Cardiac muscle cell (in vitro differentiated cells and primary cell): ENCODE measurements at regions not wholly inside any gene's neighbourhood (a gene's known extent, or its start where the extent isn't known, plus 50 kb on each side); places are given as distances from the start of the nearest gene placed in this dataset.

ENCODE experiments used
- DNase-seq, 2 donors: peaks; one replicate each; pipeline versions ENCODE4 v3.0.0 to v3.0.0-alpha.2; 2010 to 2017; ENCODE audit warnings: low read depth in 1 of 2, low spot score in 1 of 2
- H3K27ac ChIP-seq: fragments of 200-600 bp; sonication (generic); 2 replicates; pipeline ENCODE4 v1.5.1; 2016
- H3K27me3 ChIP-seq: fragments of 200-600 bp; sonication (generic); 2 replicates; pipeline ENCODE4 v1.6.0; 2016; ENCODE audit warnings: control low read depth
- H3K36me3 ChIP-seq: fragments of 200-600 bp; sonication (generic); 2 replicates; pipeline ENCODE4 v1.5.1; 2016; ENCODE audit warnings: control low read depth
- H3K4me1 ChIP-seq: fragments of 200-600 bp; sonication (generic); 2 replicates; pipeline ENCODE4 v1.8.1; 2017; ENCODE audit warnings: low read depth, mild to moderate bottlenecking, mixed run types
- H3K4me3 ChIP-seq: fragments of 200-600 bp; sonication (generic); 2 replicates; pipeline ENCODE4 v1.5.1; 2016; ENCODE audit warnings: mild to moderate bottlenecking
- H3K9me3 ChIP-seq: fragments of 200-600 bp; sonication (generic); 2 replicates; pipeline ENCODE4 v1.5.1; 2017; ENCODE audit warnings: low read depth, mild to moderate bottlenecking, control low read depth
- TF ChIP-seq, protein P1 (sequence below): IDR thresholded peaks from 2 replicates; pipeline ENCODE4 v1.5.1; 2012; ENCODE audit warnings: low read depth, mild to moderate bottlenecking, low read length

DNA sequence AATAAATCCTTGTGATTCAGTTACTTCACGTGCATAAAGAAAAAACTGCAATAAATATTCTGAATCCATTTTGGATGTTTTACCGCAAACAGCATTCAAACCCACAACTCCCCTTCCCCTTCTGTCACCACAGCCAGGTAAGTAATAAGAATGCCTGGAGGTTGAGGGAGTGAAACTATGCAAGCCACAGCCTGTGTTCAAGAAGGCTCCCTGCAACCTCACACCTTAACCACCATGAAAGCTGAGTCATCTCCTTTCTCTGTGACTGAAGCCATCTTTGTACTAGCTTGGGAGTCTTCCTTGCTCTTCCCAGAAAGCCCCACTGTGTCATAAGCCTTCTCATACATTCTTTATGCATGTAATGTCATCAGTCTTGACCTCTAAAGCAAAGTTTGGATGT, 297.0 kb upstream of the PUDP start:
- no peak overlapping the region for H3K27ac ChIP-seq
- TF ChIP-seq, protein P1, sequence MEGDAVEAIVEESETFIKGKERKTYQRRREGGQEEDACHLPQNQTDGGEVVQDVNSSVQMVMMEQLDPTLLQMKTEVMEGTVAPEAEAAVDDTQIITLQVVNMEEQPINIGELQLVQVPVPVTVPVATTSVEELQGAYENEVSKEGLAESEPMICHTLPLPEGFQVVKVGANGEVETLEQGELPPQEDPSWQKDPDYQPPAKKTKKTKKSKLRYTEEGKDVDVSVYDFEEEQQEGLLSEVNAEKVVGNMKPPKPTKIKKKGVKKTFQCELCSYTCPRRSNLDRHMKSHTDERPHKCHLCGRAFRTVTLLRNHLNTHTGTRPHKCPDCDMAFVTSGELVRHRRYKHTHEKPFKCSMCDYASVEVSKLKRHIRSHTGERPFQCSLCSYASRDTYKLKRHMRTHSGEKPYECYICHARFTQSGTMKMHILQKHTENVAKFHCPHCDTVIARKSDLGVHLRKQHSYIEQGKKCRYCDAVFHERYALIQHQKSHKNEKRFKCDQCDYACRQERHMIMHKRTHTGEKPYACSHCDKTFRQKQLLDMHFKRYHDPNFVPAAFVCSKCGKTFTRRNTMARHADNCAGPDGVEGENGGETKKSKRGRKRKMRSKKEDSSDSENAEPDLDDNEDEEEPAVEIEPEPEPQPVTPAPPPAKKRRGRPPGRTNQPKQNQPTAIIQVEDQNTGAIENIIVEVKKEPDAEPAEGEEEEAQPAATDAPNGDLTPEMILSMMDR, result no peak
- H3K27me3 ChIP-seq, result peaks cover 2% of the 10 kb centered on the region
- H3K9me3 ChIP-seq, result no peaks in the 10 kb centered on the region
- no peaks in the 10 kb centered on the region for H3K4me1 ChIP-seq
- no peak overlapping the region for H3K4me3 ChIP-seq
- no peaks in the 10 kb centered on the region for H3K36me3 ChIP-seq
- no peak for DNase-seq

DNA sequence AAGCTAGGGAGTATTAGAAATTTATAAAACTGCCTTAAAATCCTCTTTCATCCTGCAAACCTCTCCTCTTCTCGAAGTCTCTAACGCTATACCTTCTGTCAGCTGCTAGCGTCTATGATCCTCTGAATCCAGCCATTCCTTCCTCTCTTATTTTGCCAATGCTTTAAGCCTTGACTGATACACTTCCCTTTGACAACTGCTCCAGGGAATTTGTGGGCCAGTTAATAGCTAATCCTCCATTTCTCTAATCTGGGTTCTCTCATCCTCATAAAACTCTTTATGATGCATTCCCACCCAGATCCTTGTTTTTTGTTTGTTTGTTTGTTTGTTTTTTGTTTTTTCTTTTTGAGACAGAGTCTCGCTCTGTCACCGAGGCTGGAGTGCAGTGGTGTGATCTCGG, 293.6 kb upstream of the PUDP start:
- Histone ChIP-seq H3K27me3 (no peaks in the 10 kb centered on the region), H3K9me3 (no peaks in the 10 kb centered on the region), H3K4me3 (no peak overlapping the region), H3K27ac (no peak overlapping the region), H3K4me1 (no peaks in the 10 kb centered on the region), H3K36me3 (no peaks in the 10 kb centered on the region)
- TF ChIP-seq, protein P1, result no peak
- no peak for DNase-seq

DNA sequence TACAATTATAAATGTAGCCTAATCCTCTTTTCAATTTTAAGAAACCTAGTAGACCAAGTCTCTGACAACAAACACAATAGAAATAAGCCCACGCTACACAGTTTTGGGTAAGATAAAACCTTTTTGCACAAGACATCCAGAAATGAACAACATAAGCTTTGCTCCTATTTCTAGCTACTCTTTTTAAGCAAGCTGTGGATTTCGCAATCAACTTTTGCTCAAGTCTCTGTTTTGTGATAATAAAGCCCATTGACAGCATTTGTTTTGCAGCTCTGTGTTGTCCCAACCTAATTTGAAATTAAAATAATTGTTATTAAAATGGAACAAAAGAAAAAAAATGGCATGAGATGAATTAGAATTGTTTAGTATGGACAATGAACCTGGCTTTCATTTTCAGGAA, 287.9 kb upstream of the PUDP start:
- no peaks in the 10 kb centered on the region for H3K9me3 ChIP-seq
- TF ChIP-seq, protein P1, result no peak
- H3K36me3 ChIP-seq, result no peaks in the 10 kb centered on the region
- H3K4me3 ChIP-seq, result no peak overlapping the region
- no peaks in the 10 kb centered on the region for H3K4me1 ChIP-seq
- H3K27ac ChIP-seq, result no peak overlapping the region
- no peaks in the 10 kb centered on the region for H3K27me3 ChIP-seq
- DNase-seq, result no peak

GRCh38 chrX:7432901-7433300, 284.9 kb upstream of the PUDP start:
- Histone ChIP-seq H3K4me3 (no peak overlapping the region), H3K4me1 (no peaks in the 10 kb centered on the region), H3K9me3 (no peaks in the 10 kb centered on the region), H3K36me3 (no peaks in the 10 kb centered on the region), H3K27ac (no peak overlapping the region), H3K27me3 (no peaks in the 10 kb centered on the region)
- no peak for DNase-seq
- TF ChIP-seq, protein P1, result no peak

DNA sequence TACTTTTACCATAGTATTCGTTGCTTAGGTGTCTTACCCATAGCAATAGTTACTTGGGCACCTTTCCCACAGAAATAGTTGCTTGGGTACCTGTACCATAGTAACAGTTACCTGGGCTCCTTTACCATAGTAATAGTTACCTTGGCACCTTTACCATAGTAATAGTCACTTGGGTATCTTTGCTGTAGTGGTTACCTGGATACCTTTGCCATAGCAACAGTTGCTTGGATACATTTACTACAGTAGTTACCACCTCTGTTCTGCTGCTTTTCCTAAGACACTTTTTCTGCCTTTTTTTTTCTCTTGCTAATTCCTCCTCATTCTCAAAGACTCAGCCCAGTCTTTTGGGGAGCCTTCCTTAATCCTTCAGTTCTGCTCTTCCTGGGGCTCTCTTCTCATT, 272.8 kb upstream of the PUDP start:
- Histone ChIP-seq H3K27ac (no peak overlapping the region), H3K36me3 (no peaks in the 10 kb centered on the region), H3K9me3 (no peaks in the 10 kb centered on the region), H3K4me3 (no peak overlapping the region), H3K4me1 (no peaks in the 10 kb centered on the region), H3K27me3 (no peaks in the 10 kb centered on the region)
- DNase-seq, result no peak
- TF ChIP-seq, protein P1, result no peak

DNA sequence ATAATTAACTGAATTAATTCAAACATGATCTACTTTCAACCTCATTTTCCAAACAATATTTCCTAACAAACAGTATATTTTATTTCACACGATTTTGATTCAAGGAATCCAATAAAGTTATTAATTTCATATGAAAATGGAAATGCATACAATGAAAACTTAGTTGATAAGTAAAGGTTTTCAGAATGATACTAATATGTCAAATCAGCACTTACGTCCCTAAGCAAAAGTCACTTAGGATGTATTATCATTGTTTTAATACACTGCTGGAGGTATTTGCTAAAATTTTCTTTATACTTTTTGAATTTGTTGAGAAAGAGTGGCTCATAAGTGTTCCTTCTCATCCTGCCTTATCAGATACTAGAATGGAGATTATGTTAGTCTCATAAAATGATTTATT, 266.8 kb upstream of the PUDP start:
- Histone ChIP-seq H3K27me3 (no peaks in the 10 kb centered on the region), H3K36me3 (no peaks in the 10 kb centered on the region), H3K4me1 (no peaks in the 10 kb centered on the region), H3K9me3 (no peaks in the 10 kb centered on the region), H3K4me3 (no peak overlapping the region), H3K27ac (no peak overlapping the region)
- no peak for DNase-seq
- TF ChIP-seq, protein P1, result no peak
